ENCODE measurements at regions not wholly inside any gene's neighbourhood (a gene's known extent, or its start where the extent isn't known, plus 50 kb on each side); places are given as distances from the start of the nearest gene placed in this dataset.

DNA sequence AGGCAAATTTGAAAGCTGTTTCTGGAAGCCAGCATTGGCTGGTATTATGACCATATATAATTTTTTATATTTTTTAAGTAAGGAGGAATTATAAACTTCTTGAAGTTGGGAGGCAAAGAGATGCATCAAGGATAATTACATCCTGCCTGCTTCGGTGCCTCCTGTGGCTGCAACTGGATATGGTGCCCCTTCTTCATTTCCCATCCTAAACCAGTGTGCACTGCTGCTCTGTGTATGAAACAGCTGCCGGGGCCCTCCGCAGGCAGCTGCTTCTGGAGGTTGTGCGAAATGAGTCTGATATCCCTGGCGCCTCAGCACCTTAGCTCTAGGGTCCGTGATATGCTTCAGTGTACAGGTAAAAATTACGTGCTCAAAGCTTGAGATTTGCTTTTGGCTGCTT, 304.2 kb downstream of the ENC1 start:
- TF ChIP-seq, protein P1, sequence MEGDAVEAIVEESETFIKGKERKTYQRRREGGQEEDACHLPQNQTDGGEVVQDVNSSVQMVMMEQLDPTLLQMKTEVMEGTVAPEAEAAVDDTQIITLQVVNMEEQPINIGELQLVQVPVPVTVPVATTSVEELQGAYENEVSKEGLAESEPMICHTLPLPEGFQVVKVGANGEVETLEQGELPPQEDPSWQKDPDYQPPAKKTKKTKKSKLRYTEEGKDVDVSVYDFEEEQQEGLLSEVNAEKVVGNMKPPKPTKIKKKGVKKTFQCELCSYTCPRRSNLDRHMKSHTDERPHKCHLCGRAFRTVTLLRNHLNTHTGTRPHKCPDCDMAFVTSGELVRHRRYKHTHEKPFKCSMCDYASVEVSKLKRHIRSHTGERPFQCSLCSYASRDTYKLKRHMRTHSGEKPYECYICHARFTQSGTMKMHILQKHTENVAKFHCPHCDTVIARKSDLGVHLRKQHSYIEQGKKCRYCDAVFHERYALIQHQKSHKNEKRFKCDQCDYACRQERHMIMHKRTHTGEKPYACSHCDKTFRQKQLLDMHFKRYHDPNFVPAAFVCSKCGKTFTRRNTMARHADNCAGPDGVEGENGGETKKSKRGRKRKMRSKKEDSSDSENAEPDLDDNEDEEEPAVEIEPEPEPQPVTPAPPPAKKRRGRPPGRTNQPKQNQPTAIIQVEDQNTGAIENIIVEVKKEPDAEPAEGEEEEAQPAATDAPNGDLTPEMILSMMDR (conservative IDR thresholded peaks at IDR 0.05; ENCODE audit: low read depth, low read length), result no peak; the same call in 1 of the 2 replicates
- TF ChIP-seq EZH2phosphoT487 (IDR thresholded peaks at IDR 0.05; ENCODE audit: borderline replicate concordance, low read length), result no peak
